GM12891 (cell line): ENCODE measurements at regions not wholly inside any gene's neighbourhood (a gene's known extent, or its start where the extent isn't known, plus 50 kb on each side); places are given as distances from the start of the nearest gene placed in this dataset.

Experiments used
- DNase-seq: peaks from one replicate; pipeline ENCODE4 v3.0.0; 2011; ENCODE audit warnings: low spot score; ENCODE audit not compliant: insufficient read length
- FAIRE-seq: peaks from 2 replicates; lab custom pipeline; 2011; peaks lifted over from hg19 to GRCh38; lab: Jason Lieb, UNC
- PAX5 ChIP-seq: IDR thresholded peaks from 2 replicates; pipeline ENCODE4 v1.6.1; 2011; ENCODE audit warnings: low read length, moderate library complexity, mild to moderate bottlenecking; ENCODE audit not compliant: insufficient read depth, severe bottlenecking
- POLR2A ChIP-seq: IDR thresholded peaks from 2 replicates; pipeline ENCODE4 v1.6.1; 2011; ENCODE audit warnings: low read depth, low read length, control low read depth
- POLR2AphosphoS5 ChIP-seq: IDR thresholded peaks from 2 replicates; pipeline ENCODE4 v1.6.1; 2011; ENCODE audit warnings: low read depth, low read length, control low read depth
- POU2F2 ChIP-seq: IDR thresholded peaks from 2 replicates; pipeline ENCODE4 v1.6.1; 2011; ENCODE audit warnings: low read depth, mild to moderate bottlenecking, control low read depth, low read length, moderate library complexity
- SPI1 ChIP-seq: IDR thresholded peaks from 2 replicates; pipeline ENCODE4 v1.6.1; 2011; ENCODE audit warnings: low read depth, low read length, control low read depth
- TAF1 ChIP-seq: IDR thresholded peaks from 2 replicates; pipeline ENCODE4 v1.6.1; 2011; ENCODE audit warnings: low read depth, low read length, control low read depth

GRCh38 chr9:2359891-2360471, 261.6 kb upstream of the VLDLR start:
- FAIRE-seq (no peak), DNase-seq (no peak)
- TF ChIP-seq SPI1 (no peak), TAF1 (no peak), PAX5 (no peak), POLR2AphosphoS5 (no peak), POLR2A (no peak), POU2F2 (no peak)

GRCh38 chr9:2362150-2362549, 259.4 kb upstream of the VLDLR start:
- FAIRE-seq (no peak), DNase-seq (no peak)
- TF ChIP-seq TAF1 (no peak), POLR2A (no peak), SPI1 (no peak), PAX5 (no peak), POU2F2 (no peak), POLR2AphosphoS5 (no peak)

GRCh38 chr9:2363138-2363745, 258.3 kb upstream of the VLDLR start:
- FAIRE-seq (no peak), DNase-seq (no peak)
- TF ChIP-seq PAX5 (no peak), TAF1 (no peak), POLR2AphosphoS5 (no peak), POLR2A (no peak), POU2F2 (no peak), SPI1 (no peak)

GRCh38 chr9:2363781-2364180, 257.8 kb upstream of the VLDLR start:
- TF ChIP-seq POLR2A (no peak), SPI1 (no peak), POU2F2 (no peak), TAF1 (no peak), POLR2AphosphoS5 (no peak), PAX5 (no peak)
- DNase-seq (no peak), FAIRE-seq (no peak)

GRCh38 chr9:2367970-2368369, 253.6 kb upstream of the VLDLR start:
- no peak for FAIRE-seq
- TF ChIP-seq POLR2AphosphoS5 = no peak
- no peak for TF ChIP-seq PAX5
- no peak for TF ChIP-seq POU2F2
- no peak for TF ChIP-seq SPI1
- no peak for TF ChIP-seq POLR2A
- no peak for TF ChIP-seq TAF1
- no peak for DNase-seq

- DNase-seq = no peak
- no peak for FAIRE-seq
- no peak for TF ChIP-seq SPI1
- TF ChIP-seq PAX5 = no peak
- no peak for TF ChIP-seq TAF1
- TF ChIP-seq POU2F2 = no peak
- no peak for TF ChIP-seq POLR2AphosphoS5
- TF ChIP-seq POLR2A = no peak
Observed at GRCh38 chr9:2373648-2374047, 247.9 kb upstream of the VLDLR start.

- DNase-seq (no peak), FAIRE-seq (no peak)
Observed at GRCh38 chr9:2375114-2375513, 246.5 kb upstream of the VLDLR start.

GRCh38 chr9:2377117-2377516, 244.5 kb upstream of the VLDLR start:
- FAIRE-seq = no peak
- TF ChIP-seq POLR2AphosphoS5 = no peak
- TF ChIP-seq SPI1 = no peak
- no peak for TF ChIP-seq PAX5
- TF ChIP-seq POU2F2 = no peak
- TF ChIP-seq POLR2A = no peak
- no peak for TF ChIP-seq TAF1
- DNase-seq = no peak

More at GRCh38 chr9:2375114-2375513, 246.5 kb upstream of the VLDLR start:
- no peak for TF ChIP-seq POLR2A
- TF ChIP-seq PAX5 = no peak
- TF ChIP-seq POU2F2 = no peak
- no peak for TF ChIP-seq SPI1
- TF ChIP-seq TAF1 = no peak
- no peak for TF ChIP-seq POLR2AphosphoS5

- no peak for DNase-seq
- no peak for FAIRE-seq
- TF ChIP-seq POU2F2 (no peak), POLR2AphosphoS5 (no peak), POLR2A (no peak), PAX5 (no peak), TAF1 (no peak), SPI1 (no peak)
Observed at GRCh38 chr9:2377834-2378233, 243.8 kb upstream of the VLDLR start.

- FAIRE-seq (no peak), DNase-seq (no peak)
- TF ChIP-seq TAF1 (no peak), POLR2A (no peak)
Observed at GRCh38 chr9:2378266-2378665, 243.3 kb upstream of the VLDLR start.

GRCh38 chr9:2378816-2379215, 242.8 kb upstream of the VLDLR start:
- TF ChIP-seq TAF1 = no peak
- no peak for TF ChIP-seq POLR2AphosphoS5
- TF ChIP-seq PAX5 = no peak
- TF ChIP-seq POLR2A = no peak
- TF ChIP-seq SPI1 = no peak
- no peak for TF ChIP-seq POU2F2
- FAIRE-seq (no peak), DNase-seq (no peak)

- no peak for DNase-seq
- no peak for FAIRE-seq
- TF ChIP-seq POLR2AphosphoS5 (no peak), SPI1 (no peak), TAF1 (no peak)
Observed at GRCh38 chr9:2384741-2385140, 236.8 kb upstream of the VLDLR start.
